ENCODE measurements at regions not wholly inside any gene's neighbourhood (a gene's known extent, or its start where the extent isn't known, plus 50 kb on each side); places are given as distances from the start of the nearest gene placed in this dataset.
"Not testable (repeated sequence)": the region's sequence is repeated elsewhere in the genome, so short reads cannot be mapped to it uniquely, and the experiment has no call there.

- not testable (repeated sequence) for H3K4me3 ChIP-seq (ENCODE audit: low read length); H3K27me3 ChIP-seq (ENCODE audit: low read length); H3K79me2 ChIP-seq (ENCODE audit: low read length); H3K9me2 ChIP-seq (replicated peaks; ENCODE audit: insufficient read depth, low read length); H3K4me1 ChIP-seq (ENCODE audit: low read length); H2AFZ ChIP-seq (ENCODE audit: low read length); H4K20me1 ChIP-seq (ENCODE audit: insufficient read depth, low read depth, low read length); DNase-seq; H3K27ac ChIP-seq (ENCODE audit: low read length); H3K9ac ChIP-seq (ENCODE audit: low read length); H3K4me2 ChIP-seq (ENCODE audit: low read depth, low read length, poor library complexity, severe bottlenecking); H3K9me3 ChIP-seq (ENCODE audit: low read length); H3K36me3 ChIP-seq (ENCODE audit: insufficient read depth, low read length)
Observed at GRCh38 chr21:9812507-9812906, 708.9 kb upstream of the TPTE start.

GRCh38 chr21:9813894-9814814, 707.2 kb upstream of the TPTE start:
- DNase-seq; H2AFZ ChIP-seq (ENCODE audit: low read length); H3K27ac ChIP-seq (ENCODE audit: low read length); H3K27me3 ChIP-seq (ENCODE audit: low read length); H3K9me3 ChIP-seq (ENCODE audit: low read length); H4K20me1 ChIP-seq (ENCODE audit: insufficient read depth, low read depth, low read length); H3K79me2 ChIP-seq (ENCODE audit: low read length); H3K9ac ChIP-seq (ENCODE audit: low read length); H3K4me1 ChIP-seq (ENCODE audit: low read length); H3K4me3 ChIP-seq (ENCODE audit: low read length); H3K9me2 ChIP-seq (replicated peaks; ENCODE audit: insufficient read depth, low read length); H3K36me3 ChIP-seq (ENCODE audit: insufficient read depth, low read length); H3K4me2 ChIP-seq (ENCODE audit: low read depth, low read length, poor library complexity, severe bottlenecking): not testable (repeated sequence)

- not testable (repeated sequence) for H3K4me2 ChIP-seq (ENCODE audit: low read depth, low read length, poor library complexity, severe bottlenecking); H3K27me3 ChIP-seq (ENCODE audit: low read length); H4K20me1 ChIP-seq (ENCODE audit: insufficient read depth, low read depth, low read length); H3K9me2 ChIP-seq (replicated peaks; ENCODE audit: insufficient read depth, low read length); H2AFZ ChIP-seq (ENCODE audit: low read length); H3K9me3 ChIP-seq (ENCODE audit: low read length); H3K4me3 ChIP-seq (ENCODE audit: low read length); H3K79me2 ChIP-seq (ENCODE audit: low read length); H3K27ac ChIP-seq (ENCODE audit: low read length); H3K9ac ChIP-seq (ENCODE audit: low read length); DNase-seq; H3K36me3 ChIP-seq (ENCODE audit: insufficient read depth, low read length); H3K4me1 ChIP-seq (ENCODE audit: low read length)
Observed at GRCh38 chr21:9815181-9815789, 706.1 kb upstream of the TPTE start.

- H3K9me2 ChIP-seq (replicated peaks; ENCODE audit: insufficient read depth, low read length); H3K4me2 ChIP-seq (ENCODE audit: low read depth, low read length, poor library complexity, severe bottlenecking); H3K9ac ChIP-seq (ENCODE audit: low read length); H3K27ac ChIP-seq (ENCODE audit: low read length); DNase-seq; H3K79me2 ChIP-seq (ENCODE audit: low read length); H3K9me3 ChIP-seq (ENCODE audit: low read length); H3K4me1 ChIP-seq (ENCODE audit: low read length); H4K20me1 ChIP-seq (ENCODE audit: insufficient read depth, low read depth, low read length); H3K4me3 ChIP-seq (ENCODE audit: low read length); H3K27me3 ChIP-seq (ENCODE audit: low read length); H2AFZ ChIP-seq (ENCODE audit: low read length); H3K36me3 ChIP-seq (ENCODE audit: insufficient read depth, low read length): not testable (repeated sequence)
Observed at GRCh38 chr21:9816734-9817334, 704.5 kb upstream of the TPTE start.

- not testable (repeated sequence) for H3K4me3 ChIP-seq (ENCODE audit: low read length); H3K4me2 ChIP-seq (ENCODE audit: low read depth, low read length, poor library complexity, severe bottlenecking); DNase-seq; H3K9me2 ChIP-seq (replicated peaks; ENCODE audit: insufficient read depth, low read length); H4K20me1 ChIP-seq (ENCODE audit: insufficient read depth, low read depth, low read length); H3K36me3 ChIP-seq (ENCODE audit: insufficient read depth, low read length); H3K9ac ChIP-seq (ENCODE audit: low read length); H3K79me2 ChIP-seq (ENCODE audit: low read length); H3K9me3 ChIP-seq (ENCODE audit: low read length); H2AFZ ChIP-seq (ENCODE audit: low read length); H3K27ac ChIP-seq (ENCODE audit: low read length); H3K27me3 ChIP-seq (ENCODE audit: low read length); H3K4me1 ChIP-seq (ENCODE audit: low read length)
Observed at GRCh38 chr21:9817841-9818441, 703.4 kb upstream of the TPTE start.

GRCh38 chr21:9819549-9820192, 701.7 kb upstream of the TPTE start:
- not testable (repeated sequence) for H4K20me1 ChIP-seq (ENCODE audit: insufficient read depth, low read depth, low read length); H3K4me1 ChIP-seq (ENCODE audit: low read length); H3K9me2 ChIP-seq (replicated peaks; ENCODE audit: insufficient read depth, low read length); H3K36me3 ChIP-seq (ENCODE audit: insufficient read depth, low read length); H2AFZ ChIP-seq (ENCODE audit: low read length); H3K4me3 ChIP-seq (ENCODE audit: low read length); H3K9ac ChIP-seq (ENCODE audit: low read length); DNase-seq; H3K9me3 ChIP-seq (ENCODE audit: low read length); H3K79me2 ChIP-seq (ENCODE audit: low read length); H3K4me2 ChIP-seq (ENCODE audit: low read depth, low read length, poor library complexity, severe bottlenecking); H3K27me3 ChIP-seq (ENCODE audit: low read length); H3K27ac ChIP-seq (ENCODE audit: low read length)

GRCh38 chr21:9820579-9820978, 700.8 kb upstream of the TPTE start:
- not testable (repeated sequence) for H3K9me2 ChIP-seq (replicated peaks; ENCODE audit: insufficient read depth, low read length); H3K79me2 ChIP-seq (ENCODE audit: low read length); H3K4me3 ChIP-seq (ENCODE audit: low read length); H3K36me3 ChIP-seq (ENCODE audit: insufficient read depth, low read length); H3K9me3 ChIP-seq (ENCODE audit: low read length); H4K20me1 ChIP-seq (ENCODE audit: insufficient read depth, low read depth, low read length); DNase-seq; H3K27me3 ChIP-seq (ENCODE audit: low read length); H2AFZ ChIP-seq (ENCODE audit: low read length); H3K4me2 ChIP-seq (ENCODE audit: low read depth, low read length, poor library complexity, severe bottlenecking); H3K27ac ChIP-seq (ENCODE audit: low read length); H3K9ac ChIP-seq (ENCODE audit: low read length); H3K4me1 ChIP-seq (ENCODE audit: low read length)

- H3K27me3 ChIP-seq (ENCODE audit: low read length); H3K9me2 ChIP-seq (replicated peaks; ENCODE audit: insufficient read depth, low read length); H3K4me1 ChIP-seq (ENCODE audit: low read length); H3K9me3 ChIP-seq (ENCODE audit: low read length); H3K79me2 ChIP-seq (ENCODE audit: low read length); H4K20me1 ChIP-seq (ENCODE audit: insufficient read depth, low read depth, low read length); DNase-seq; H3K36me3 ChIP-seq (ENCODE audit: insufficient read depth, low read length); H3K4me2 ChIP-seq (ENCODE audit: low read depth, low read length, poor library complexity, severe bottlenecking); H3K4me3 ChIP-seq (ENCODE audit: low read length); H3K27ac ChIP-seq (ENCODE audit: low read length); H2AFZ ChIP-seq (ENCODE audit: low read length); H3K9ac ChIP-seq (ENCODE audit: low read length): not testable (repeated sequence)
Observed at GRCh38 chr21:9821472-9821871, 699.9 kb upstream of the TPTE start.
